Lower leg skin (tissue), 3 donors: ENCODE measurements at regions not wholly inside any gene's neighbourhood (a gene's known extent, or its start where the extent isn't known, plus 50 kb on each side); places are given as distances from the start of the nearest gene placed in this dataset.

Experiments
- CTCF ChIP-seq, 3 donors: fragments of 450-650 bp; IDR thresholded peaks; one replicate each; pipeline ENCODE4 v1.5.1; 2016; ENCODE audit warnings: antibody characterized with exemption in 3 of 3, mild to moderate bottlenecking in 3 of 3, moderate library complexity in 2 of 3
- POLR2A ChIP-seq, 2 donors: fragments of 450-650 bp; IDR thresholded peaks; one replicate each; pipeline ENCODE4 v1.6.1; 2016 to 2017; ENCODE audit warnings: antibody characterized with exemption in 2 of 2, mild to moderate bottlenecking in 1 of 2, moderate library complexity in 1 of 2

GRCh38 chr14:28651148-28651547 is 115.4 kb upstream of the FOXG1 start:
- TF ChIP-seq POLR2A (IDR thresholded peaks at IDR 0.05) (no peak), CTCF (IDR thresholded peaks at IDR 0.05) (no peak)
